ENCODE measurements at regions not wholly inside any gene's neighbourhood (a gene's known extent, or its start where the extent isn't known, plus 50 kb on each side); places are given as distances from the start of the nearest gene placed in this dataset.
"Not testable (repeated sequence)": the region's sequence is repeated elsewhere in the genome, so short reads cannot be mapped to it uniquely, and the experiment has no call there.

DNA sequence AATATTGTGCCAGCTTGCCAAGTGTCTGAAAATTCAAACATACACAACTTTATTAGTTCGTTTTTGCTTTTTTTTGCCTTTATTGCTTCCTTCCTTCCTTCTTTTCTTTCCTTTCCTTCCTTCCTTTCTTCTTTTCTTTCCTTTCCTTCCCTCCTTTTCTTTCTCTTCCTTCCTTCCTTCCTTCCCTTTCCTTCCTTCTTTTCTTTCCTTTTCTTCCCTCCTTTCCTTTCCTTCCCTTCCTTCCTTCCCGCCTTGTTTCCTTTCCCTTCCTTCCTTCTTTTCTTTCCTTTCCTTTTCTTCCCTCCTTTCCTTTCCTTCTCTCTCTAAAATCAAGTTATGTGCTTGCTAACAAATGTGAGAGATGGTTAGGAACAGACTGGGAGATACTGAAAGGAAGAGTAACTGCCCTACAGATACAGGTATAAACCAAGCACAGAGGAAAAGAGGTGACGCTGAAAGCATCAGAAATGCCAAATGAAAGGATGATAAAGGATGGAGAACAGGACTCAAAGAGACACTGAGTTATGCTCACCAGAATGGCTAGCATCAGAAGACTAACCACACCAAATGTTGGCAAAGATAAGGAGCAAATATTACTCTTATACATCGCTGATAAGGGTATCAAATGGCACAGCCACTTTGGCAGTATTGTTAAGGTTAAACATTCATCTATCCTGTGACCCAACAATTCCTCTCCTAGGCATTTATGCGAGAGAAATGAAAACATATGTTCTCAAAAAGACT lies 151.6 kb downstream of the MREG start:
- DNase-seq: no peak

DNA sequence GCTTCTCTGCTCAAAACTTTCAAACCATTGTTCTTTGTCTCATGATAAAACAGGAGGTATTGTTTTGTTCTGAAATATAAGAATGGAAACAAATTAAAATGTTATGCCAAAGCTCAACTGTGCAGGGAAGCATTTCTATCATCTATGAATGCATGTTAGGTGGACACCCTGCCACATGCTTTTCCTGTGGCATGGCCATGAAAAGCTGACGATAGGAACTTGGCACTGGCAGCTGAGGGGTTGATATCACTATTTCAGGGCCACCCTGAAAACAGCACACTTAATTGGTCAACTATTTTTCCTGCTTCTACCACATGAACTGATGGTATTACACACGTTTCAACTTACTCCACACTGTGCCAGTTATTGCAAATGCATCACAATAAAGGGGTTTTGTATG lies 157.3 kb downstream of the MREG start:
- no peak for DNase-seq

DNA sequence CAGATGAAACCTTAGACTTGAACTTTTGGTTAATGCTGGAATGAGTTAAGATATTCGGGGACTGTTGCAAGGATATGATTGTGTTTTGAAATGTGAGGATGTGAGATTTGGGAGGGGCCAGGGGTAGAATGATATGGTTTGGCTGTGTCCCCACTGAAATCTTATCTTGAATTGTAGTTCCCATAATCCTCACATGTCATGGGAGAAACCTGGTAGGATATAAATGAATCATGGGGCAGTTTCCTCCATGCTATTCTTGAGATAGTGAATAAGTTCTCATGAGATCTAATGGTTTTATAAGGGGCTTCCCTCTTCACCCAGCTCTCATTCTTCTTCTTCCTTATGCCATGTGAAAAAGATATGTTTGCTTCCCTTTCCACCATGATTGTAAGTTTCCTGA lies 158.0 kb downstream of the MREG start:
- not testable (repeated sequence) for DNase-seq

DNA sequence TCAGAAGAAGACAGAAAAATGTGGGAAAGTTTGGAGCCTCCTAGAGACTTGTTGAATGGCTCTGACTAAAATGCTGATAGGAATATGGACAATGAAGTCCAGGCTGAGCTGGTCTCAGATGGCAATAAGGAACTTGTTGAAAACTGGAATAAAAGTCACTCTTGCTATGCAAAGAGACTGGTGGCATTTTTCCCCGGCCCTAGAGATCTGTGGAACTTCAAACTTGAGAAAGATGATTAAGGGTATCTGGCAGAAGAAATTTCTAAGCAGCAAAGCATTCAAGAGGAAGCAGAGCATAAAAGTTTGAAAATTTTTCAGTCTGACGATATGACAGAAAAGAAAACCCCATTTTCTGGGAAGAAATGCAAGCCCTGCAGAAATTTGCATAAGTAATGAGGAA lies 159.3 kb downstream of the MREG start:
- DNase-seq: no peak

DNA sequence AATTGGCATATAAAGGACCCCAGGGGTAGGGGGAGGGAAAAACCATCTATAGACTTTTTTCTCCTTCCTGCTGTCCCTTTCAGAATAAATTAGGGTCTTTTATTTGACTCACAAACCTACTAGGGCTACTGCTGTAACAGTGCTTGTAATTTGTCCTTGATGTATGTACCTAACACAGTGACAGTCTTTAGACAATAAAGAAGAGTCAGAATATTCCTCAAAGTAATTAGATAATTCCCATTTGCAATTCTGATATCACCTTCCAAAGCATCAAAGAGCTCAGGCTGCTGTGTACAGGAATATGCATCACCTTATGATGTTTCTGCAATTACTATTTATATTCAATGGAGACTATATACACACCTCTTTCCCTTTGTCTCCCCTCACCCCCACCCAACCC lies 161.7 kb downstream of the MREG start:
- no peak for DNase-seq

DNA sequence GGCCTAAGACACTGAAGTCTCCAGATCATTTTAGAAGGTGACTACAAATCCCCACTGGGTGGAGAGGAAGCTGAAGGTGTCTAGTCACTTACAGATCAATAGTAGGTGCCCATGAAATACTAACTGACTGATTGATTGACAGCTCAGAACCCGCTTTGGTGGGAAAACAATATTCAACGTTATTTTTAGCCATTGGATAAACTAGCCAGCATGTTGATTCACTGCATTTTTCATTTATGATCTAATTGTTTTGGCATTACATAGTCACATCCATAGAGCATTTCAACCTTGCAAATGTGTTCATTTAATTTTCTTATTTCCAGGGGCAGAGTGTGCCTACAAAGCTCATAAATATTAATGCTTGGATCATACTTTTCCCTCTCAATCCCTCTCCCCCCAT lies 162.3 kb downstream of the MREG start:
- DNase-seq: no peak

DNA sequence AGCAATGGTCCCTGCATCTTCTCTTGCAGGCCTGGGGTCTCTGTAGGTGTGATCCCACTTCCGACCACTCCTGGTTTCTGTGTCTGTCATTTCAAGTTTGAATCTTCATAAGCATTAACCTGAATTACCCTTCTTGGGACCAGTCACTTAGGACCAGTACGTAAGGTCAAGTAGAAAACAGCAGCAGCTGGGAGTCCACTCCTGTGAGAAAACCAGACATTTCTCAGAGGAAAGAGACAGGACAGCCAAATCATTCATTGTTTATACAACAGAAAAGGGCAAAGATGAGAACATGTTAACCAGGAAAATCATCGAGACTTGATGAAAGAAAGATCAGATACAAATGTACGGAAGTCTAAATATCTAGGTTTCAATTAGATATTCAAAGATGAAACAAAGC lies 163.0 kb downstream of the MREG start:
- DNase-seq: no peak

DNA sequence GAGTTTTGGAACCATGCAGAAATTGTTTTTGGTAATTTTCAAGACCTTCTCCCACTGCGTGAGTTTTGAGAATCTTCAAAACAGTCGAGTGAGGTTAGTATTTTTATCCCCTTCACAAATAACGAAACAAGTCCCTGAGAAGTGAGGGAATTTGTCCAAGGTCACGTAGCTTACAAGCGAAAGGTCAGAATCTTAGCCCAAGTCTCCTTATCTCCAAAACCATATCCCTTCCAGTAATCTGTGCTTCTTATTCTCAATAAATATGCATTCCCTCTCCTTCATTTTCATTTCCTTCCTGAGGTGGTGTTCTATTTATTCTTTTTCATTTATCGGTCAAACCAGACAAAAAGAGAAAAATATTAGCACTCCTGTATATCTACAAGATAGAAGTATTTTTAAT lies 163.6 kb downstream of the MREG start:
- no peak for DNase-seq

DNA sequence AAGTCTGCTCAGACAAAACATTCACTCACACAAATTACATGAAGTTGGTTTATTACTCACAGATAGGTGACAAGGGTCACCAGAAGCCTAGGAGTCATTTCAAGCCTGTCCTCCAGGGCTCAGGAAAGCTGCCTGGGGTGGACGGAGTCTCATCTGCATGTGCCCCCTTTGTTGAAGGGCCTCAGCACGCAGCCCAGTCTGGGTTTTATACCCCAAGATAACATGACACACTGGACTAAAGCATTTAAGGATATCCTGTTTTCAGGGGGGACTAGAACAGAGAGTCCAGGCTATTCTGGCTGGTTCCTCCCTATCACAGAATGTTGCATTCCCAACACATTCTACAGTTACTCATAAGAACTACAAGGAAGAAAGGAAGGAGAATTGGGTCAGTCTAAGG lies 164.7 kb downstream of the MREG start:
- DNase-seq: no peak

DNA sequence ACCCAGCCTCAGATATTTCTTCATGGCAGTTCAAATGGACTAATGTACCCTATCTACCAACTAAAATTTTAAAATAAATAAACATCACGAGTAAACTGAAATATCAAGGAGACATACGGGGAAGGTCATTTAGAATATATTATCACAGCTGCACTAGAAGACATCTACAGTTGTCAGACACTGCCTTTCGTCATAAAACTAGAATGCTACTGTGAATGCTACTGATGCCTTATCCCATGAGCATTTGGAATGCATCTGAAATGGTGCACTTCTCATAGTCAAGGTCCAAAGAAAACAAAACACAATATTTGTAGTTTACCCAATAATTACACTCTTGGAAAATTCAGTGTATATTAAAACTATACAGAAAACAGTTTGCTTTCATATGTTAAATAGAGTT lies 165.2 kb downstream of the MREG start:
- no peak for DNase-seq

DNA sequence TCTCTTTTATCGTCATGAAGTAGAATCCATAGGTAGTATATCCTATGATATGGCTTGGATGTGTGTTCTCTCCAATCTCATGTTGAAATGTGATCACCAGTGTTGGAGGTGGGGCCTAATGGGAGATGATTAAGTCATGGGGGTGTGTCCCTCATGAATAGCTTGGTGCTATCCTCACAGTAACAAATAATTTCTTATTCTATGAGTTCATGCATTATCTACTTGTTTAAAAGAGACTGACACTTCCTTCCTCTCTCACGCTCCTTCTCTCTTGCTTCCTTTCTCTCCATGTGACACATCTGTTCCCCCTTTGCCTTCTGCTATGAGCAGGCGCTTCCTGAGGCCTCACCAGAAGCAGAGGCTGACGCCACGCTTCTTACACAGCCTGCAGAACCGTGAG lies 165.6 kb downstream of the MREG start:
- no peak for DNase-seq

DNA sequence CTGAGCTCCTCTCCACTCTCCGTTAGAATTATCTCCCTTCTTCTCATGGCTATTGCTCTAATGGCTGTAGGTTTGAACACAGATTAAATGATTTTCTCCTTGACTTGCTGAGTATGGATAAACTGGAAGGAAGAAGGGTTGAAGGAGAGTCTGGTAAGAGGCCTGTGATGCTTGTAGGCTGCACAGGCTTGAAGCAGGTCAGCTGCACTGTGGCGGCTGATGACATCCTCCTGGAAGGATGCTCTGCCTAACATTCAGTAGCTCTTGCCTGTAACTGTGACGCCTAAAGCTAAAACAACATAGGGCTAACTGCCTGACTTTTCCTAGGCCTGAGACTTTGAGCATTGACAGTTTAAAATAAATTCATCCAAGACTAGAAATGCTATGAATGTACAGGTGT lies 166.3 kb downstream of the MREG start:
- no peak for DNase-seq

DNA sequence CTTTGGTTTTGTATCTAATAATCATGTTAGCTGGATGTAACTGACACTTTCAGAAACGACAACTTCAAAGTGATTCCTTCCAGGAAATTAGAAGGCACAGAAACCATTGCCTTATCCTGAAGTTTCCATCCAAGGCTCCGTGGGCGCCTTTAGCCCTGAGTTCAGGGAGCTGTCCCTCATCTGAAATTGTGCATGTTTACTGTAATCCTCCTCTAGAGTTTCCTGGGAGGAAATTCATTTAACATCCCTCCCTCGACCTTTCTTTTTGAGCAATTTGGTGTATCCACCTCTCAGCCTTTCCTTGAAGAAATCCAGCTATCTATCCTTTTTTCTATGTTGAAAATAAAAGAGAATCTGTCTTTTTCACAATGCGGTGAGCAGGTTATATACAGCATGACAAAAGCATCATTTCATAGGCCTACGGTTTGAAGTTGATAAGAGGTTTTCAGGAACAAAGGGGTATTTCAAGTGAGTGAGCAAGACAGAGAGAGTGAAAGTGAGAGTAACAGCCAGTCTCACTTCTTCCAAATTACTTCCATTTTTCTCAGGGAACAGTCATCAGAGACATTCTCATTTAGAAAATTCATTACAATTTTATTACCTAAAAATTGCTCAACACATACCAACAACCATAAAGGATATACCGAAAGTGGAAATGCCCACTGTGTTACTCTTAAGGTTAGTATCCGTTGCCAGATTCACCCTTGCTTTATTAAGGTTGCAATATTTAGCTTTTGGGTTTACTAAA lies 167.3 kb downstream of the MREG start:
- DNase-seq: no peak

DNA sequence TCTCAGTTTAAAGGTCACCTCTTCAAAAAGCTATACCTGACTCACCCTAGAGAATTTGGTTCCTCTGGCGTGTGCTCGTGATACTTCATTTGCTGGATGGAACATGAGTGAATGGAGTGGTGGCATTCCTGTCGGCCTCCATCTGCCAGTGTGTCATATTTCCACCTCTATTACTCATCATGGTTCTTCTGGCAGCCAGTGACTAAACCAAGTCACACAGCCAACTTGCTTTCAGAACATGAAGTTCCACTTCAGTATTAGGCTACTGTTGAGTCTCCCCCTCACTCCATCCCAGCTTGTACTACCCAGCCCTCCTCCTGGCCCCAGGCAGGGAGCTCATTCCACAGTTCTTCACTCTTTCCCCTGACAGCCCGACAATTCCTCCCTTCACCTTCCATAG lies 169.8 kb downstream of the MREG start:
- no peak for DNase-seq

DNA sequence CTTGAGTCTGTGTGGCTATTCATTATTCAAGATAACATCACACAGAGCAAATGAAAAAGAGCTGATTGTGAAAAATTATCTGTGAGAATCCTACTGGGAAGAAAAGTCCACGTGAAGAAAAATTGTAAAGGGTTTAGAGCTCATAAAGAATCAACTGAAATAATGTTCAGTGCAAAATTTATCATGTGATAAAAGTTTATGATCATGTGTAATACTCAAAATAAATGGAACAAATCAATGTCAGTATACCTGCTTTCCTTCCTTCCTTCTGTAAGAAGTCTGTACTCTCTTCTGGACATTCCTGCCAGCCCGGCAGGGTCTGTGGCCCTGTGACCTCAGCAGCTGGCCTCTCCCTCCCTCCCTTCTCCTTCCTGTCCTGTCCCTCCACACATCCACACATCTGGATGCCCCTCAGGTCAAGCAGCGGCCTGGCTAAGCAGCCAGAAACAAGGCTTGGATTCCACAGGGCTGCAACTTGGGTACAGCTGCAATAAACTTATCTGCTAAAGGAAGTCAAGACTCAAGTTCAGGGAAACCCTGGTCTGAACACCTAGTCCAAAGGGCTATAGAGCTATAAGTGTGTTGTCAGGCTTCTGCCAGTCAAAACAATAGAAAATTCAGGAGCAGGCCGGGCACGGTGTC lies 172.1 kb downstream of the MREG start:
- DNase-seq: no peak

DNA sequence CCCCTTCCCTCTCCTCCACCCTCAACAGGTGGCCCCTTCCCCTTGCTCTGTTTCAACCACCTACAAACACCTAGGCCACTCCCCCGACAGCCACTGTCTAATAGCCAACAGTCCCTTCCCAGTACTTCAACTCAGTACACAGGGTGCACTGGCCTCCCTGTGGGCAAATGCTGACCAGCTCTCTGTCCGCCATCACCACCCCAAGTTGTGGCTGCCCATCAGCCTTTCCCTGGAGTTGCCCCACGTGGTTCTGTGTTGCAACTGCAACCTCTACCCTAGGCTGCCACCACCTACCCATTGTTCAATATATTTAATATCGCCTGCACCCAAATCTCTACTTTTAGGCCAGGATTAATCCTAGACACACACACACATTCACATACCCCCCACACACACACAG lies 173.5 kb downstream of the MREG start:
- no peak for DNase-seq

DNA sequence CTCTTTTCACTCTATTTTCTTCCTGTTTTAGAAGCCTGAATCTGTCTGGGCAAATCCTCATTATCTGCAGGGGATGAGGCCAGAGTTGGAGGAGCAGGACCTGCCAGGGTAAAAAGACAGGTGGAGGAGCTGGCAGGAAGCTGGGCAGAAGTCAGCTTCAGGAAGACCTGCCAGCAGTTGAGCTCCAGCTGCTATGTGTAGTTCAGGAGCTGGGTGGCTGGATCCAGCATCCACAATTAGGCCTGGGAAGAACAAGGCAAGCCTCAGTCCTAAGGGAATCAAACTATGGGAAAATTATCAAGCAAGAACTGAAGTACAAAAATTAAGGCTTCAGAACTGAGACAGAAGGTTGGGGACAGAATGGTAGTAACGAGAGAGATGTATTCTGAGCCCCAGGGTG lies 174.0 kb downstream of the MREG start:
- DNase-seq: no peak

DNA sequence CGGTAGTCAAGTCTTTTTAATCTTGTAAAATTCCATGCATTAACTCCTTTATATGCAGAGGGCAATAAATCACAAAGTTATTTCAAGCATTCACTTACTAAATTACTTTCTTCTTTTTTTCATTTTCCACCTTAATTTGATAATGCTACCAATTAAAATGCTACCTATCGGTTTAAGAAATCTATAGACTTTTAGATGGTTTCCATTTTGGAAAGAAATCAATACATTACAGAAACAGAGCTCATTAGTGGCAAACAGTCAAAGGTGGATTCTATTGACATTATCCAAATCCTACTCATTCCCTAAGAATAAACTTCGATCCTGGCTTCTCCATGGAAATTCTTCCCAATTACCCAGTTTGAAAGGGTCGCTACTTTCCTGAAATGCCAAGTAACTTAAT lies 176.5 kb downstream of the MREG start:
- no peak for DNase-seq

DNA sequence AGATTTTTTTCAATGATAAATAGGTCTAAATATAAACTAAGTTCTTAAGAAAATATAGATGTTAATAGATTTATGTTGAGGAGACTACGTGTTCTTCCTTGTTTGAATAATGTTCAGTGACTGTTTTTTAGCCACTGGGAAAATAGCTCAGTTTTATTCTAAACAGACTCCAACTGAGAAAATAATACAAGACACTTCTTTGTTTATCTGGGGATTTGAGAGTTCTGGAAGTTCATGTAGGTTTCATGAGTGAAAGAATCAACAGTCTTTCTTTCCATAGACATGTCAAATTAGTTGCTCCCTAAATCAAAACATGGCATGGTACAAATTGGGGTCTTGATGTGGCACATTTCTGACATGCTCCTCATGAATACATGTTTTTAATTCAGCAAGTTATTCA lies 177.7 kb downstream of the MREG start:
- DNase-seq: no peak

DNA sequence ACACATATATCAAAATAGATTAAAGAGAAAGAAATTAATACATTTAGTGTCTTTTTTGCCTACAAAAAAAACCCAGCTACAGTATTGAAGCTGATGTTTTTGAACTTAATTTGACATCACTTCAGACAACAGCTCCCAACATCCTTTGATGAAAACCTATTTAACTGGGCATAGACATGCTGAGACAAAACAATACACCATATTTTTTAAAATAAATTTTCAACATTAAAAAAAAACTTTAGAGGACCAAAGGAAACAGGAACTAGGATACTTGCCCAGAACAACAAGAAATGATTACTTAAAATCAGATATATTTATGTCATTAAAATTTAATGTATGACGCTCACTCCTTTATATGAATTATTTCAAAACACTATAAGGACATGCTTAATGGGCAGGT lies 178.1 kb downstream of the MREG start:
- DNase-seq: no peak

DNA sequence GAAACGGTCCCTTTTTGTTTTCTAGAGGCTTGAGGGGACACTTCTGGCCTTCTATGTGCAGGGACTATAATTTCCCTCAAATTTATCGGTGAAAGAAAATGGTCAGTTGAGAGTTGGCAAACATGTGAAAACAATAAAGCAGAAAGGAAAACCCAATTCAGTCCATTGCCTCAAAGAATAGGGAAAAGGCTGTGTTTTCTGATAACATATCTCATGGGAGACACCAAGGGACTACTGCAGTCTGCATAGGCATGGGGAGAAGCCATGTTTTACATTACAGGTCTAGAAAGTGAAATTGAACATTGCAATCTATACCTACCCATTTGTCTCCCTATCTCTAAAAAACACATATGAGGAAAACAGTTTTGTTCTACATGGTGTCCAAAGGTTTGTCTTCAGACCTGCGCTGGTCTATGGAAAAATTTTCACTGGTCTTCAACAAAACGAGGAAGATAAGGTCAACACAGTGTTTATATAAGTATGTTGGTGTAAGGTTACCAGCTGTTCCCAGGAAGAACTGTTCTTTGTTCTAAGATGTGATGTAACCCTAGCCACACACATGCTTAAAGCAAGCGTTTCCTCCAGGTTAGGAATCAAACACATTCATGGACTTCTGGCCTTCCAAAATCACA lies 179.7 kb downstream of the MREG start:
- no peak for DNase-seq

DNA sequence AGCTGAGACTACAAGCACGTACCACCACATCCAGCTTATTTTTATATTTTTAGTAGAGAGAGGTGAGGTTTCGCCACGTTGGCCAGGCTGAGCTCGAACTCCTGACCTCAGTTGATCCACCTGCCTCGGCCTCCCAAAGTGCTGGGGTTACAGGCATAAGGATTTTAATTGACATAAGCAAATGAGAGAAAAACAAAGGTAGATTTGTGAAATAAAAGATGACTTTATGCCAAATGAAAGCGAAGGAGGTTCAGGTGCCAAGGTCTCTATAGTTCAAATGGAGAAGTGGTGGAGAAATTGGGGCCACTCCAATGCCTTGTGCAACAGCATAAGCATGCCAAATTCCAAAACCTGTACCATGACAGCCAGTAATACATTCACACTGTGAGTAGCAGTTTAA lies 180.6 kb downstream of the MREG start:
- DNase-seq: no peak

DNA sequence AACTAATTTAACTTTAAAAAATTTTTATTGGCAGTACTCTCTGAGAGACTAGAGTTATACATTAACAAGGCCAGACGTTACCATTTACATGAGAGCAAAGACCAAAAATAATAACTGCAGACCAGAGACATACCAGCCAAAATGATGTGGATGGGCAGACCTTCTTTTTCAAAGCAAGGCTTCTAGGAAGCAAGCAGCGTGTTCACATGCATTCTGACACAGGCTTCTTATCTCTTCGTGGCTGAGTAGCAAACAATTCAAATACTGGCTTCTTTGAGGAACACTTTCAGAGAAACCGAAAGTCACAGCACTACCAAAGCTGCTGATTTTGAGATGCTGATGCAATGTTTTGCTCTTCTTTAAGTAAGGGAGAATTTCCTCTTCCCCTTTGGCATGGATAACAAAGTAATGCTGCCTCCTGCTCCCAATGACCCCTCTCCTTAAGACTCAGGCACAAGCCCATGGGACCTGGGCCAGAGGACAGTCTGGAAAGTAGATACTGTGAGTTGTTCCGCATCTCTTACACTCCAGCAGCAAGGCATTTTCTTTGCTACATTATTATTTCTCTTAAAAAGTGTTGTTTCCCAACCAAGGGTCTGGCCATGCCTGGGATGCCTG lies 181.9 kb downstream of the MREG start:
- DNase-seq: no peak

Measured in NK-92 treated with Interleukin-12 subunit alpha and Interleukin-12 subunit beta, amount 100 ng/mL, for 24 hours (cell line).